A673 (cell line): ENCODE measurements at regions not wholly inside any gene's neighbourhood (a gene's known extent, or its start where the extent isn't known, plus 50 kb on each side); places are given as distances from the start of the nearest gene placed in this dataset.

Source experiments
- EZH2 ChIP-seq: fragments of 200-600 bp; sonication (generic); IDR thresholded peaks from 2 replicates; pipeline ENCODE4 v1.6.1; 2017; ENCODE audit warnings: borderline replicate concordance, low read depth, mild to moderate bottlenecking, mixed read lengths, antibody characterized with exemption, low read length; ENCODE audit not compliant: poor library complexity, severe bottlenecking
- TF ChIP-seq, protein P1 (sequence below): fragments of 300-800, 200-600 bp; sonication (generic); conservative IDR thresholded peaks from 2 replicates; pipeline ENCODE4 v1.5.1; 2017; ENCODE audit warnings: low read depth, mild to moderate bottlenecking, antibody characterized with exemption, low read length, moderate library complexity, mixed read lengths

- TF ChIP-seq, protein P1, sequence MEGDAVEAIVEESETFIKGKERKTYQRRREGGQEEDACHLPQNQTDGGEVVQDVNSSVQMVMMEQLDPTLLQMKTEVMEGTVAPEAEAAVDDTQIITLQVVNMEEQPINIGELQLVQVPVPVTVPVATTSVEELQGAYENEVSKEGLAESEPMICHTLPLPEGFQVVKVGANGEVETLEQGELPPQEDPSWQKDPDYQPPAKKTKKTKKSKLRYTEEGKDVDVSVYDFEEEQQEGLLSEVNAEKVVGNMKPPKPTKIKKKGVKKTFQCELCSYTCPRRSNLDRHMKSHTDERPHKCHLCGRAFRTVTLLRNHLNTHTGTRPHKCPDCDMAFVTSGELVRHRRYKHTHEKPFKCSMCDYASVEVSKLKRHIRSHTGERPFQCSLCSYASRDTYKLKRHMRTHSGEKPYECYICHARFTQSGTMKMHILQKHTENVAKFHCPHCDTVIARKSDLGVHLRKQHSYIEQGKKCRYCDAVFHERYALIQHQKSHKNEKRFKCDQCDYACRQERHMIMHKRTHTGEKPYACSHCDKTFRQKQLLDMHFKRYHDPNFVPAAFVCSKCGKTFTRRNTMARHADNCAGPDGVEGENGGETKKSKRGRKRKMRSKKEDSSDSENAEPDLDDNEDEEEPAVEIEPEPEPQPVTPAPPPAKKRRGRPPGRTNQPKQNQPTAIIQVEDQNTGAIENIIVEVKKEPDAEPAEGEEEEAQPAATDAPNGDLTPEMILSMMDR: no peak
- TF ChIP-seq EZH2: no peak
Observed at GRCh38 chr6:122130026-122130348, 269.5 kb upstream of the HSF2 start.
